Activated T-cell treated with anti-CD3 and anti-CD28 coated beads for 4 hours (primary cell): ENCODE measurements at regions not wholly inside any gene's neighbourhood (a gene's known extent, or its start where the extent isn't known, plus 50 kb on each side); places are given as distances from the start of the nearest gene placed in this dataset.

ENCODE experiments used
- DNase-seq: peaks from one replicate; pipeline ENCODE4 v3.0.0-alpha.2; 2020

DNA sequence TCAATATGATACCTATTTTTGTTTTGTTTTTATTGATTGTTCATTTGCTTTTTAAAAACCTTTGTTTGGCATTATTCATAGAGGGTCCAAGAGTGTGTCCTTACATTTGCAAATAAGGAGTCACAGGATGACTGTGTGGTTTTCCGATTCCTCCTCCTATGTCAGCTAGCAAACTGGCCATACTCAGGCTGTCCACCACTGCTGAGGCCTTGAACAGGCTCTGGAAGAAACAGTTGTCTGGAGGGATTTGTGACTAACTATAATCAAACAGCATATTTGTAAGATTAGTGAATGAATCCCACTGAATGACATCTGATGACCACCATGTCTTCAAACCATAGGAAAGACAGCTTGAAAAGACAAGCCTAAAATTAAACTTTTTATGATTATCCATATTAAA, 423.4 kb upstream of the ATP11B start:
- no peak for DNase-seq

DNA sequence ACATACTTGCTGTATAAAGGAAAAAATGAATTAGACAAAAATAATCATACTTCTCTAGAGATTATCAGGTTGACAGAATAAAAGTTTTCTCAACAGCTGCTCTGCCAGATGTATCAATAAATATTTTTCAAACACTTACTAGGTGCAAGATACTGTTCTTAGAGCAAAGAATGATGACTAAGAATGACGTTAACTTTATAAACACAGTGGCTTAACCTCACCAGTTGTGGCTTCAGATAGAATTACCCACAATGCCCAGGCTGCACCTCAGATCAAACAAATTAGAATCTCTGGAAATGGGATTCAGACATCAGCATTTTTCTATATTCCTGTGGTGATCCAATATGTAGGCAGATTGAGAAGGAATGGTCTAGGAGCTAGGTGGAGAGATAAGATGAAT, 422.4 kb upstream of the ATP11B start:
- DNase-seq: no peak

DNA sequence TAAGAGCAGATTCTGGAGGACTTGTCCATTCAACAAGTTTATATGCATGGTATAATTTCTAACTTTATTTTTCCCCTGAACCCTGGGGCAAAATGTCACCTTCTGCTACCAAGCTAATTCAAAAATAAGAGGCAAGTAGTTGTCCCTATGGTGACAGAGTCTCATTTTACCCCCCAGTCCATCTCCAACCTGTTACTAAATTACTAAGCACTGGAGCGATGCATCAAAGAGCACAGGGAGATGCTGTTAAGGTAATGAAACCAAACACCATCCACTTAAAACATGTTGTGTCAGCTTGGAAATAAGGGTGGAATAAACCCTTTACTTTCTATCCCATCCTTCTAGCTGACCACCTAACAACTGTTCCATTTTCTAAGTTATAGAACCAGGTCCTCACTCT, 417.4 kb upstream of the ATP11B start:
- DNase-seq: no peak

DNA sequence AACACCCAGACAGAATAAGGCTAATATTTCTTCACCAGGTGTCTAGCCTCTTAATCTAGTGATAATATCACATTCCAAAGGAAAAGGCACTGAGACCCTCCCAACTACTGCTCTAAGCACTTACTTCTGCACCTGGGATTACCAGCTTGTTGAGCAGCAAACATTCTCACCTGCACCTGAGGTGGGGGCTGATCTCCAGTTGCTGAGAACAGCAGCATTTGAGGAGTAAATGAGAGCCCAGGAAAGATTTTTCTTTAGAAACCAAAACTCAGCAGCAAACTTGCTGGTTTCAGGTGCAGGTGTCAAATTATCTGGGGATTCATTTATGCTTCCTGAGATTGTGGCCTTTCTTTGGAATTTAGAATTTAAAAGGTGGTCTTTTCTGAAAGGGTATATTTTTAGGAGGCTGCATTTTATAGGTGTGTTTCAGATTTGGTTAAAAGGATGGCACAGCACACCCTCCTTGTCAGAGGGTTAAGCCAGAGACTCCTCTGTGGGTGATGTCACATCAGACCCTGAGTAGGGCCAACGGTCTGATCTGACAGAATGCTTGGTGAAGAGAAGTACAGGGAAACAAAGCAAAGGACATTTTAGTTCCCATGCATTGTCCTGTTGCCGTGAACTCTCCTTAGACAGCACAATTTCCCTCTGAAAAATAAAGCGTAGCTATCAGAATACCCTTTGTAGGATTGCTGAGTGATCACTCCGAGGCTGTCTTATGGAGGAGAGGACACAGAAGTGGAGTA, 411.0 kb upstream of the ATP11B start:
- DNase-seq: no peak

DNA sequence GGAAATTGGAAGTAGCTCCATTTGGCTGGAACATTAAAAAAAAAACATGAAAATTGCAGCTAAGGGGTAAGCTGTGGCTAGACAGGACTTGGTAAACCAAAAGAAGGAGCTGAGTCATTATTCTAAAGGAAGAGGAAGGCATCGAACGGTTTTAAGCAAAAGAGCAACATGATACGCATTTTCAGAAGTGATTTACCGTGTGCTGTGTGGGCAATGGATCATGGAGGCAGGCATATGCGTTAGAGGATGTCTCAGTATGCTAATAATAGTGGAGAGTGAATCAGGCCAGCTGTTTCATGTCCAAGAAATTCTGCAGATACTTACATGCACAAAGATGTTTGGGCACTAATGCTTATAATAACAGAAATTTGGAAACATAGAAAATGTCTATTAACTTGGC, 409.1 kb upstream of the ATP11B start:
- DNase-seq: no peak

DNA sequence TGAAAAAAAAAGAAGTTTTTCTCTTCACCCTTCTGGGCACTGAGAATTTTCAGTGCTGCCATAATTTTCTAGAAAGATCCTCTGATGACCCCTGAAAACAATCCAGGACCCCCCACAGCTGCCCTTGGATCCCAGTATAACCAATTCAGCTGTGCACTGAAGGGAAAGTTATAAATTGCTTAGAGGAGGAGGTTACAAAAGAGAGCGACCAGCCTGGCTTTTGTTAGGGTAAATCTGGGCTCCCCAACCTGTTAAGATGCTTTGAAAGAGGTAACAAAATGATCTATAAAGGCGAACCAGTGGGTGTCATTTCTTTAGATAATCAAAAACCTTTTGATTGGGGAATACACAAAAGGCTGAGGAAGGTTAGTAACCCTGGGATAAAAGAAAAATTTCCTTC, 407.9 kb upstream of the ATP11B start:
- no peak for DNase-seq

DNA sequence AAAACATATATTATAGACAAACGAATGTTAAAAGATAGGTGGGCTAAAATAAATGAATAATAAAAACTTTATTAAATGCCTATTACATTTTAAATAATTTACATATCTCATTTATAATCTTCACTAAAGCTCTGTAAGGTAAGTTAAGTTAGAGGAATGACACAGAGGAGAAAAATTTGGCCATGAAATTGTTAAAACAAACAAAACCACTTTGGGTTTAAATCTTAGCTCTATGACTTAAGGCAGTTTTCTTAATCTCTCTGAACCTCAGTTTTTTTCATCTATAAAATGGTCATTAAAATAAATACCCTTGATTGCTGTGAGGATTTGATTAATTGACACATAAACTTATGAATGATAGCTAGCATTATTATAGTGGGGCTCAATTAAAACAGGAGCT, 404.8 kb upstream of the ATP11B start:
- DNase-seq: no peak

DNA sequence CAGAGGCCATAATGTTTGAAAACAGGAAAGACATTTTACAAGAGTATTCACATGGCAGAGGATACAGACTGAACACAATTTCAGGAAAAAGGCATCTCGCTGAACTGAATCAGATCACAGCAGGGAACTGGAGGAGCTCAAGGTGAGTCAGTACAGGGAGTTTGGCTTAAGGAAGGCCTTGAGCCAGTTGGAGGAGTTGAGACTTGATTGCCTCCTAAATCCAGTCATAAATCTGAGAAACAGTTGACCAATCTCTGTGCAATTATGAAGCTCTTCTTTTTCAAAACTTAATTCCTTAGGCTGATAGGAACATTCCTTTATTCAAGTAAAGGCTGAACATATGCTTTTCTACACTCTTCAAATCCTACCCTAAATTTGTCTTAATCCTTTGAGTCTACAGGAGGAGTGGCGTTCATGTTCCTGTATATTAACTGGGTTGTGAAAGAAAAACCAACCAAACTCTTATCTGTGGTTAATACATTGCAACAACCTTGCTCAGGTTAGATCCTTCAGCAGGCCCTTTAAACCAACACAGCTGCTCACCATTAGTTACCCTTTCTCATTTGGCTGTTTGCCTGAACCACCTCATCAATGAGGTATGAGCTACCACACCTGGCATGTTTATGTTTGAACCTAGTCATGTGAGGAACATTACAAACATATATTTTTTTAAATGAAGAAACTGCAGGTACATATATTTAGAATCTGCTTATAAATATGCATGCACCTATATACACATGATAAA, 404.1 kb upstream of the ATP11B start:
- no peak for DNase-seq

DNA sequence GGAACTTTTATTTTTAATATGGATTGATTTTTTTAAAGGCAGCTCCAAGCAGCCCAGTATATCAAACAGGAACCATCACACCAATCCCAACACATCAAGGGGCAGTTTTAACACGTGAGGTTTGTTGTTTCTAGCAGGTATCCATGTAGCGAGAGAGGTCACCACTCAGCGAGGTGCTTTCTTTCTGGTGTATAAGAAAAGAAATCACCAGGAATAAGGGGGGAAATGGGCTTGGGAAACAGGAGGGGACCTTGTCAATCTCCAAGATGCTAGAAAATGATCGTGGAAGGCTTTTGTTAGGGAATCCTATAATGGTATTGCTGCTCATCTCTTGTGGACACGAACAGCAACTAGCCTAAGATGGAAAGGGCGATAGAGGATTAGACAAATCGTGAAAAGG, 402.9 kb upstream of the ATP11B start:
- DNase-seq: no peak

DNA sequence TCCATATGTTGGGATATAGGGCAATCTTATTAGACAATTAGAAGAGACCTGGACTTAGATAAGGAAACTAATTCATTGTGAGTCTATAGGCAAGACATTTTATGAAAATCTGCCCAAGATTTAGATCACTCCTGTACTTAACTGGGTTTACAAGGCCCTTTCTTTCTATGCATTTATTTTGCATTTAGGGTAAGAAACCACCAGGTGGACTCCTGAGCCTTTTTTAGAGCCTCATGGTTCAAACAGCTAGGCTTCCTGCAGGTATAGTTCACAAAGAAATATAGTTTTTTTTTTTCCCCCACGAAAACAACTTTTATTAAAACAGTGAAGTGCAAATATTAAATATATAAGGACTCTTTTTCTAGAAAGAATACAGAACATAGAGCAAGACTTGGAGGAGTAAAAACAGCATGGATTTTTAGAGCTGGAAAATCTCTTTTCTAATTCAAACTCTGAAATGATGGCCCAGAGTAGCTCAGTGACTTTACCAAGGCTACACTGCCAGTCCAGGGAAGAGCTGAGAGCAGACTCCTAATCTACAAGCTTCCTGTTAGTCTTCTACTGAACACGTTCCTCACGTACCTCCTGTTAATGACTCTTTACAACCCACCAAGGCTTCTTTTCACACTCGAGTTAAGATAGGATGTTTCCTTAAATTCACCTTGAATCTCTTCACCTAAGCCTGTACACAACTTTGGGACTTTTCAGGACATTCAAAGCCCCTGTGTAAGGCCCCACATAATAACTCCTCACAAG, 400.9 kb upstream of the ATP11B start:
- DNase-seq: no peak

DNA sequence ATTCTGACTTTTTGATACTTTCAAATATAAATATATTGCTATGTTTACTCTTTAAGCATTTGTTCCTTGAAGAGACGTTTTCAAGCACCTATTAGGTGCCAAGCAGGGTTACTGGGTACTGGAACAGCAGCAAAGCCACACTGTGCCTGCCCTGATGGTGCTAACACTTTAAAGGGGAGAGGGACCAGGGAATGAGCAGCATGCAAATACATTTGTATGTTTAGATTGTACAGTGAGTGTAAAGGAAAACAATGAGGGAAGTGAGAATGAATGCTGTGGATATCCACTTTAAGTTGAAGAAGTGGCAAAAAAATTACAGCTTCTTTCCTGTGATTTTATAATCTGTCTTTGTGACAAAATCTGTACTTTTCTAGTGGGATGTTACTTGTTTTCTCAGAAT, 400.2 kb upstream of the ATP11B start:
- DNase-seq: no peak

DNA sequence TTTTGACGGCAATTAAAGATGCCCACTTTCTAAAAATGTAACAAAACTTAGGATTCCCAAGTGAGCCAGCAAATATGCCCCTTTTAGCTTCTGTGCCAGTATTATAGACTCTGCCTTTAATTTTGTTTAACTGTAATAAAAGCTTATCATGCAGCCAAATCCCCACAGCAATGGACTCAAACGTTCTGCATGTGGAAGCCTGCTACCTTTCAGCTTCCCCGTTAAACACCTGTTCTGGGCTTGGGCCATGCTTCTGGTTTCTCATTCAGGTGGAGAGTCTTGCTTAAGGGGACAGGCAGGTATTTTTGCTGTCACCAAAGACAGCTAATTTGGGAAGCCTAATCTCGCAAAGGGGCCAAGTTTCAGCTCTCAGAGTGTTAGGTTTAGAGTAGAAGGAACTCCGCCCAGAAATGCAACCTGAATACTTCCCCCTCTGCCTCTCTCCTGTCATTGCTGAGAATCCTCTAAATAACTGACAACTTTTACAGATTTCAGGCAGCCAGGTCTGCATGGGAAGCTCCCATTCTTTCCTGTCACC, 399.4 kb upstream of the ATP11B start:
- no peak for DNase-seq

DNA sequence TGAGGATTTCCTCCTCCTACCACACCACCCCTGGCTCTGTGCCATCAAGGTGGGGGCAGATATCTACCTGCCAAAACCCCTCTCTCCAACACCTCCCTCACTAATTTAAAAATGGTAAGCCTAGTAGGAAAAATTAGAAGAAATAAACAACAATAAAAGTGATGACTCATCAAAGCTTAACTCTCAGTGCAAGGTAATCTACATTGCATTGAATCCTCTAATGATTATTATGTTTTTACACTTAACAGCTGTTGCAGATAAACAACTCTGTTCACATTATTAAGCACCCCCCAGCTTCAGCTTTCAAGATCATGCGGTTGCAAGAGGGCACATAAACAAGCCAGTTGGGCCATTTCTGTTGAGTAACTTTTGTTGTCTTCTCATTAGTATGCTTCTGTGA, 396.1 kb upstream of the ATP11B start:
- no peak for DNase-seq

DNA sequence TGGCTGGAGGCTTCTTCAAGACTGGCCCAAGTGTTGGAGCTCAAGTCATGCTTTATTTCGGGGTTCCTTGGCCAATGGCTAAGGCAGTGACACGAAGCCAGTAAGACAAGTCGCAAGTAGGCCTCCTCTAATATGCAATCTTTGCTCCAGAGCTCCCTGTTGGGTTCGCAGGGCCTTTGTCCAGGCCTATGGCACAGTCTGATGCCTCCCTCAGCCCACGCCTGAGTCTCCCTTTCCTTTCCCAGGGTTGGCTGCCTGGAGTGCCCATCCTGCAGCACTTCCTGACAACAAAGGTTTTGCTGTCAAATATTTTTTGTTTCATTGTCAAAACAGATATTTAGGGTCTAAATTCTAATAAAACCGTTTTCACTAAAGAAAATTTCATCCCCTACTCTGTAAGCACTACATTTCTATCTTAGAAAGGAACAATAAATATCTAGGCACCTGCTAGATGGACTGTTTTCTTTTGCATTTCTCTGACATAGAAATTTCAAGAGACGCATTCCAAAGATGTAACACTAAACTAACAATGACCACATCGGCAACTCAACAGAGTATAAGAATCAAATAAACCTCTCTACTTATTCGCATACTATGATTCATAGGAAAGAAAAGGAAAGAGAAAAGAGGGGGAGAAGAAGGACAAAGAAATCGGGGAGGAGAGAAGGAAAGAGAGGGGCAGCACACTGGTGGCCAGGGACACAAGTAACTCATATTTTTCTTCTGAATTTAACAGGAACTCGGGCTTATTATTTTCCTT, 393.1 kb upstream of the ATP11B start:
- DNase-seq: no peak

DNA sequence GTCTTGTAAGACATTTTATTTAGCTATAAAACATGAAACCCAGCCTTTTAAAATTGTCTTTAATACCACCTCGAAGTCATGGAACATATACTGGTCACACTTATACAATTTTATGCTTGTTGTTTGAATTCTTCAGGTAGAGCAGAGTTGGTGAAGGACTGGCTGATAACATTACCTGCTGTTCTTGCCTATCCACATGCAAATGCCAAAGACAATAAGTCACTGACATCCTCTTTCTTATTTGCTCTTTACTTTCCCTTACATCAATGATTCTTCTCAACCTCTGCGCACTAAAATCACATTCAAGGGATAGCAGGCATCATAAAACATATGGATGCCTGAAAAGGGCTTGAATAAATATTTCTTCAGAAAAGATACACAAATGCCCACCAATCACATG, 392.5 kb upstream of the ATP11B start:
- DNase-seq: no peak

DNA sequence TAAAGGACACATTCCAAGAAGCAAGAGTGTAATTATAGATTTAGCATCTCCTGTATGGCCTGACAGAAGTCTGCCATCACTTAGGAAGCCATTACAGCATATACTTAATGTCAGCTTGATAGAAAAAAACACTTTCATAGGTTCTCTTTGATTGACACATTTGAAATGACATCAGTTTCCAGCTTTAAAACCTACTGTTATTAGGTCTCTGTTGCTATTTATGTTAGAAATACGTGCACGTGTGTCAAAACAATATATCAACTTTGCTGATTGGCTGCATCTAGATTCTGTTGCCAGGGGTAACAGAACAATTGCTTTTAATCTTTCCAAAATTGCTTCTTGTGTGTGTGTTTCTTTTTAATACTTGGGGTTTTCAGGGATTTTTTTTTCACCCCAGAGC, 389.3 kb upstream of the ATP11B start:
- no peak for DNase-seq

DNA sequence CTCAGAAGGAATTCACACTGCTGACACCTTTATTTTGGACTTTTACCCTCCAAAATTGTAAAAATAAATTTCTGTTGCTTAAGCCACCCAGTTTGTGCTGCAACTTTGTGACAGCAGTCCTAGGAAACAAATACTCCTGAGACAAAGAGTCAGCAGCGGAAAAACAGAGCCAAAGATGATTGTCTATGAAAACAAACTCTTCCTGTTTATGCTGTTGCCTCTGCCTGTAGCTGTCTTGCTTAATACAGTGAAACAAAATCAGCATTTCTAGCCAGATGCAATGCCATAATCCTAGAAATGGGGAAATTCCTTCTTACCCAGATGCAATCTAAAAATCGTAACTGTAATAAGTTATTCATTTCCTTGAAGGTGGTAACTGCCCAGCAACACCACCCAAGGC, 387.5 kb upstream of the ATP11B start:
- no peak for DNase-seq

DNA sequence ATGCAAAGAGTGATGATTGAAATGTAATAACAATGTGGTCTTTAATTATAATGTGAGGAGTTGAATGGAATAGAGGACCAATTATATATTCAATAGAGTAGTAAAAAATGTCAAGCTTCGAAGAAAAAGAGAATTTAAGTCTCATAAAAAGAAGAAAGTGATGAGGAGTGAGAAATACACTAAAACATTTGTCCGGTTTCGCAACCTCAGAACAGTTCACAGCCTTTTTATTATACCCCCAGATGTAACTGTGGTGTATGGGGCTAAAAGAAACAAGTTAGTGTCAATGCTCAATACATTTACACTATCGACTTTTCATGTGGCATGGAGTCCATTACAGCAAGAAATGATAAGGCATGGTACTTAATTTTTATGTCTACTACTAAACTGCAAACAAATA, 386.5 kb upstream of the ATP11B start:
- no peak for DNase-seq

DNA sequence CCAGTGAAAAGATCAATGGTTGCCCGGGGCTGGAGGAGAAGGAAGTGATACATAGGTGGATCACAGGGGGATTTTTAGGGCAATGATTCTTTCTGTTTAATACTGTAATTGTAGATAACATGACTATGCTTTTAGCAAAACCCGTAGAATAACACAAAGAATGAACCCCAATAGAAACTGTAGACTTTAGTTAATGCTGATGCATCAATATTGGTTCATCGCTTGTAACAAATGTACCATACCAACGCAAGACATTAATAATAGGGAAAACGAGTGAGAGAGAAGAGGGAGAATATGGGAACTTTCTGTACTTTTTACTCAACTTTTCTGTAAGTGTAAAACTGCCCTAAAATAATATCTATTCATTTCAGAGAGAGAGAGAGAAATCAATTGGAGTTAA, 383.3 kb upstream of the ATP11B start:
- no peak for DNase-seq

DNA sequence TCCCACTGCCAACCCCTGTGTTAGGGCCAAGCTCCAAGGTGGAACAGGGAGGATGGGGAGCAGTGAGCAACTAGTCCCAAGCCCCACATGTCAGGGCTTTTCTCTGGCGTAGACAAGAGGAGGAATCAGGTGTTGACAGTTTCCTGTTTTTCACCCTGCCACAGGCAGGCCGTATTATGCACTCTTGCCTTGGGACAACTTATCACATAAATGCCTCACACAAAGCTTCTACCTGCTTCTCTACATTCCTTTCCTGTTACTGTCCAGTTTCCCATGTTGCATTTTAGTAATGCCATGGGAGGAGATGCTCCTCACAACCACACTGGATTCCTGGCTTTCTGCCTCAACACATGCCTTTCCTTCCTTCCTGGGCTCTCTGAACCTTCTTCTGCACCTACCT, 381.2 kb upstream of the ATP11B start:
- no peak for DNase-seq

DNA sequence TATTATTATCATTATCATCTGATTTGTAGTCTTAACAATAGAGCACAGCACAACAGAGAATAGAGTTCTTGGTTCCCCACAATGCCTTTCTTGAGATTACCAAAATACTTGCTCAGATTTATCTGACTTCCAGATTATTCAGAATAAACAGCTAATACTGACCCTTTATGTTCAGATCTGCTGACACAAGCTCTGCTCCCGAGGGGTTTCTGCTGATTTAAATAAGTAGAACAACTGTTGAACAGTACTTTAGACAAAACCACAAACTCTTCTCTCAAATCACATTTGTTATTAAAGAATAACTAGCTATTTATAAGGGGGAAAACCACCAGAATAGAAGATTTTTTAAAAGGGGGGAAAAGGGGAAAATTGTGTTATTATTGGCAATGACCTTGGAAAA, 380.2 kb upstream of the ATP11B start:
- DNase-seq: no peak

DNA sequence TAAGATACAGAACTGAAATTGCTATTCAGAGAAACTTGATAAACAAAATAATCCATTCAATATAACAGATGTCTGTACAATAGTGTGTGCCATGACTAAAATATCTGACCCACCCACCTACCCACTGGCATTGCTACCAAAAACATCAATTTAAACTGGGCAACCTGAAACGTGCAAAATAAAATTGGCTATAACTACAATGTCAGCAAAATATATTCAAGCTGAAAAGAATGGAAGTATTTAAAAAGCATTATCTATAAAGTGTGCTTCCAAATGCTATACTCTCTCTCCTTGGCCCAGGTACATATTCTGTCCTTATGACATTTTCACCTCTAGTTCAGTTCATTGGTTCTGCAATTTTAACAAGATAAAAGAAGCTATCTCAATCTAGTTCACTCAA, 379.6 kb upstream of the ATP11B start:
- DNase-seq: no peak

DNA sequence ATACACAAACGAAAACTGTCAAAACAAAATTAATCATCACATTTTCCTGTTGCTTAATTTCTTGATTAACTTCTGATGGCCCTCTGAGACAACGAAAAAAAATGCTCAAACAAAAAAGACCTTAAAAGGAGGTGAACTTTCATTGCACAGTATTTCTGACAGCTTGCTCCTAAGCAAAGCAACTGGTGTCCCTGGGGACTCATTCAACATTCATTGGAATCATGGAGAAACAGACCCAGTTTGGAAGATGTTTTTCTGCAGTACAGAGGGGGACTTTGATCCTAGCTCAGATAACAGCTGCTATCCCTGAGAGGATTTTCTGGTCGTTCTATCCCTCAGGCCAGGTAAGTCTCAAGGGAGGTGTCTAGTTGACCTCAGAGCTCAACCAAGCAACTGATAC, 378.7 kb upstream of the ATP11B start:
- no peak for DNase-seq
